NCI-H748 (cell line): ENCODE measurements at regions not wholly inside any gene's neighbourhood (a gene's known extent, or its start where the extent isn't known, plus 50 kb on each side); places are given as distances from the start of the nearest gene placed in this dataset.
"Not testable (repeated sequence)": the region's sequence is repeated elsewhere in the genome, so short reads cannot be mapped to it uniquely, and the experiment has no call there.

Source experiments
- DNase-seq: peaks from one replicate; lab custom pipeline; 2025; ENCODE audit not compliant: unreplicated experiment; lab: John Stamatoyannopoulos, UW

- no peak for DNase-seq
Measured at GRCh38 chr2:121064186-121064585, 220.8 kb downstream of the TFCP2L1 start.

- DNase-seq = no peak
Measured at GRCh38 chr2:121065239-121065638, 219.8 kb downstream of the TFCP2L1 start.

- DNase-seq = no peak
Measured at GRCh38 chr2:121066526-121066925, 218.5 kb downstream of the TFCP2L1 start.

- no peak for DNase-seq
Measured at GRCh38 chr2:121068851-121069250, 216.2 kb downstream of the TFCP2L1 start.

- DNase-seq = no peak
Measured at GRCh38 chr2:121069434-121069969, 215.5 kb downstream of the TFCP2L1 start.

GRCh38 chr2:121070061-121070460, 214.9 kb downstream of the TFCP2L1 start:
- not testable (repeated sequence) for DNase-seq

GRCh38 chr2:121071034-121071504, 213.9 kb downstream of the TFCP2L1 start:
- peak; percentile 22 for DNase-seq

GRCh38 chr2:121072784-121073183, 212.2 kb downstream of the TFCP2L1 start:
- no peak for DNase-seq

- DNase-seq = no peak
Measured at GRCh38 chr2:121073320-121074210, 211.4 kb downstream of the TFCP2L1 start.

GRCh38 chr2:121074293-121074932, 210.6 kb downstream of the TFCP2L1 start:
- DNase-seq = no peak

- peak; percentile 89 for DNase-seq
Measured at GRCh38 chr2:121075006-121075551, 209.9 kb downstream of the TFCP2L1 start.

- DNase-seq = peak; percentile 76
Measured at GRCh38 chr2:121075641-121076497, 209.1 kb downstream of the TFCP2L1 start.

GRCh38 chr2:121076498-121076820, 208.5 kb downstream of the TFCP2L1 start:
- no peak for DNase-seq

GRCh38 chr2:121076885-121077549, 208.0 kb downstream of the TFCP2L1 start:
- DNase-seq = peak; percentile 51

- no peak for DNase-seq
Measured at GRCh38 chr2:121078899-121079298, 206.1 kb downstream of the TFCP2L1 start.

- DNase-seq = peak; percentile 48
Measured at GRCh38 chr2:121080013-121080772, 204.8 kb downstream of the TFCP2L1 start.

GRCh38 chr2:121081701-121082100, 203.3 kb downstream of the TFCP2L1 start:
- DNase-seq = no peak

GRCh38 chr2:121082191-121082590, 202.8 kb downstream of the TFCP2L1 start:
- no peak for DNase-seq

GRCh38 chr2:121084130-121084680, 200.8 kb downstream of the TFCP2L1 start:
- no peak for DNase-seq
